ENCODE measurements at regions not wholly inside any gene's neighbourhood (a gene's known extent, or its start where the extent isn't known, plus 50 kb on each side); places are given as distances from the start of the nearest gene placed in this dataset.

GRCh38 chr4:15144249-15144966 lies 142.1 kb downstream of the CPEB2 start:
- H3K36me3 ChIP-seq = no peaks in the 10 kb centered on the region
- H3K9me3 ChIP-seq (ENCODE audit: severe bottlenecking) = no peaks in the 10 kb centered on the region
- 0 out of 2 replicates have a peak, but pooled peaks have one; percentile 16 for TF ChIP-seq CTCF (IDR thresholded peaks at IDR 0.05; ENCODE audit: low read depth, low read length)
- no peak overlapping the region for H3K4me3 ChIP-seq (ENCODE audit: low read depth, low read length)
- DNase-seq = no peak
- H3K27ac ChIP-seq = no peak overlapping the region
- no peaks in the 10 kb centered on the region for H3K27me3 ChIP-seq (ENCODE audit: insufficient read depth, low read depth, severe bottlenecking)

- TF ChIP-seq CTCF (IDR thresholded peaks at IDR 0.05; ENCODE audit: low read depth, low read length) = no peak
- no peak for DNase-seq
- Histone ChIP-seq H3K9me3 (ENCODE audit: severe bottlenecking) (no peaks in the 10 kb centered on the region), H3K36me3 (no peaks in the 10 kb centered on the region), H3K27me3 (ENCODE audit: insufficient read depth, low read depth, severe bottlenecking) (no peaks in the 10 kb centered on the region), H3K4me3 (ENCODE audit: low read depth, low read length) (no peak overlapping the region), H3K27ac (no peak overlapping the region)
These were observed 142.7 kb downstream of the CPEB2 start for GRCh38 chr4:15144967-15145295.

- Histone ChIP-seq H3K9me3 (ENCODE audit: severe bottlenecking) (no peaks in the 10 kb centered on the region), H3K36me3 (no peaks in the 10 kb centered on the region), H3K27ac (no peak overlapping the region), H3K27me3 (ENCODE audit: insufficient read depth, low read depth, severe bottlenecking) (no peaks in the 10 kb centered on the region), H3K4me3 (ENCODE audit: low read depth, low read length) (no peak overlapping the region)
- DNase-seq = no peak
- TF ChIP-seq CTCF (IDR thresholded peaks at IDR 0.05; ENCODE audit: low read depth, low read length) = no peak
These were observed 143.4 kb downstream of the CPEB2 start for GRCh38 chr4:15145709-15146108.

- Histone ChIP-seq H3K36me3 (no peaks in the 10 kb centered on the region), H3K27me3 (ENCODE audit: insufficient read depth, low read depth, severe bottlenecking) (no peaks in the 10 kb centered on the region), H3K9me3 (ENCODE audit: severe bottlenecking) (no peaks in the 10 kb centered on the region), H3K27ac (no peak overlapping the region), H3K4me3 (ENCODE audit: low read depth, low read length) (no peak overlapping the region)
- TF ChIP-seq CTCF (IDR thresholded peaks at IDR 0.05; ENCODE audit: low read depth, low read length) = no peak
- no peak for DNase-seq
These were observed 145.4 kb downstream of the CPEB2 start for GRCh38 chr4:15147714-15148113.

GRCh38 chr4:15148199-15148598 lies 145.9 kb downstream of the CPEB2 start:
- Histone ChIP-seq H3K27ac (no peak overlapping the region), H3K4me3 (ENCODE audit: low read depth, low read length) (no peak overlapping the region), H3K36me3 (no peaks in the 10 kb centered on the region), H3K9me3 (ENCODE audit: severe bottlenecking) (no peaks in the 10 kb centered on the region), H3K27me3 (ENCODE audit: insufficient read depth, low read depth, severe bottlenecking) (no peaks in the 10 kb centered on the region)
- DNase-seq = no peak
- no peak for TF ChIP-seq CTCF (IDR thresholded peaks at IDR 0.05; ENCODE audit: low read depth, low read length)

GRCh38 chr4:15148691-15149090 lies 146.4 kb downstream of the CPEB2 start:
- H3K4me3 ChIP-seq (ENCODE audit: low read depth, low read length) = no peak overlapping the region
- DNase-seq = no peak
- H3K36me3 ChIP-seq = no peaks in the 10 kb centered on the region
- no peak overlapping the region for H3K27ac ChIP-seq
- TF ChIP-seq CTCF (IDR thresholded peaks at IDR 0.05; ENCODE audit: low read depth, low read length) = no peak
- no peaks in the 10 kb centered on the region for H3K27me3 ChIP-seq (ENCODE audit: insufficient read depth, low read depth, severe bottlenecking)
- no peaks in the 10 kb centered on the region for H3K9me3 ChIP-seq (ENCODE audit: severe bottlenecking)

Data from WERI-Rb-1 (cell line).